ENCODE measurements at regions not wholly inside any gene's neighbourhood (a gene's known extent, or its start where the extent isn't known, plus 50 kb on each side); places are given as distances from the start of the nearest gene placed in this dataset.
"Not testable (repeated sequence)": the region's sequence is repeated elsewhere in the genome, so short reads cannot be mapped to it uniquely, and the experiment has no call there.

DNA sequence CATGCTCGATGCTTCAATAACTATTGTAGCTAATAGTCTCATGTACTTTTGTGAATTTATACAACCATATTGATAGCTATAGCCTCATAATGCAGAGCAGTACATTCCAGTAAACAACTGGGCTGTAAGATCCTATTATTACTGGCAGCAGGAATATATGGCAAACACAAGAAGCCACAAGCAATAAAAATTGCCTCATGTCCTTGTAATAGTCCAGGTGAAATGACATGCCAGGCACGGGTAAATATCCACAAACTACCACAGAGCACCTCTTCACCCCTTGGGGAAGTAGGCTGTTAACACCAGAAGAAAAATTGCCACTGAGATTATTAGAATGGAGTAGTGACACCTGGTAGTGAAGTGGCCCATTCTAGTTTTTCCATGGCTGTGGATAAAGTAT is 158.3 kb downstream of the MTX2 start:
- no peak for DNase-seq

GRCh38 chr2:176428944-176429469 is 159.8 kb downstream of the MTX2 start:
- not testable (repeated sequence) for DNase-seq

GRCh38 chr2:176432434-176432833 is 163.2 kb downstream of the MTX2 start:
- no peak for DNase-seq

- DNase-seq: no peak
These were observed 166.5 kb downstream of the MTX2 start for GRCh38 chr2:176435729-176436128.

DNA sequence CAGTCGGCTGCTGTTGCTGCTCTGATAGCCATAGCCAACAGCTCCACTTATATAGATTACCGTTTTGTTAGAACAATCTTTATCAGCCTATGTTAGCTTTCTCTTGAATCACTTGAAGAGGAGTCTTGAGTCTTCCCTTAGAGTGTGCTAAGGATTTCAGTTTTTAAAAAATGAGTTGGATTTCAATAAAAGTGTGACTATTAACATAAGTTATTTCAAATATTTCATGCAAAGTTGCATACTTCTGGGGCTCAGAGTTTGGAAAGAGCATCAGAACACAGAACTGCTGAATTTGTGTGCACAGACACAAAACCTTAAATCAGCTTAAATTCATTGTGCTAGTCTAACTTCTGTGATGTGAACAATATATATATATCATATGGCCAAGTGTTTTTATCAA is 174.7 kb downstream of the MTX2 start:
- no peak for DNase-seq

DNA sequence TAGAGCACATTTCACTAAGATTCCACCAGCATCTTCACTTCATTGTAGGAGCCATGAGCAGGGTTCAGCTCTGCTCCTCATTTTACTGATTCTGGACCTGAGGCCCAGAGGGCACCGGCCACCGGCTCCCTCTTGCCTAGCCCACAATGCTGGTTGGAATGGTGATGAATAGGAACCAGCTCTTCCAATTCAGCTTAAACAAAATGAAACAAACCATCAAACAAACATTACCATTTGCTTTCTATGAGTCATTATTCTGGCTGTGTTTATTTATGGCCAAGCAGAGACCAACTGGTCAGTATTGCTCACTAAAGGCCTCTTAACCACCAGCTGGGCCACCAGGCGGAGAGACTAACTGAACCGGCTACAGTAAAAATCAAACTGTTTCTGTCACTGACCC is 176.7 kb downstream of the MTX2 start:
- DNase-seq: no peak

DNA sequence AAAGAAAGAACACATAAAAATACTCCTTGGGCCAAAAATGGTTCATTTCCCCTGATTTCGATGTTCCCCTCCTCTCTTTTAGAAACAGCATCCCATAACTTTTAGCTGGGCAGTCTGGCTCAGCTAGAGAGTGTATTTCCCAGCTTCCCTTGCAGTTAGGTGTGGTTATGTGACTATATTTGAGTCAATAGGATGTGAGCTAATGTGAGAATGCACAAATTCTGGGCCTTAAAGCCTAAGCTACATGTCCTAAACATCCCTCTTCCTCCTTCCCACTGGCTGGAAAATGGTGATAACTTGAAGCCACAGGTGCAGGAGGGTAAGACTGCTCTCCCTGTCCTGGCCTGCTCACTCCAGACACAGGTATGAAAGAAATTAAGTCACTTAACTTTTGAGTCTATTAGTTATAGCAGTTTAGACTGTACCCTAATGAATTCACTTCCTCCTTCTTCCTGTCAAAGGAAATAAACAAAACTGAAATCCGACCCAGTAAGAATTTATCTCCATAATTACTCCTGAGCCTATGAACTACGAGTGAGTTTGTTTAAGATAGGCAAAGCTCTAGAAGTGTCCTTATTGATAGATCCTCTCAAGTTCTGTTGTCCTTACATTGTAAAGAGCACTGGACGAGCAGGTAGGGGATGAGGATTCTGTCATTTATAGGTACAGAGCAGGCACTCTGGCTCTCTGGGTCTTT is 177.6 kb downstream of the MTX2 start:
- no peak for DNase-seq

- DNase-seq: no peak
These were observed 178.4 kb downstream of the MTX2 start for GRCh38 chr2:176447616-176448015.

- DNase-seq: no peak
These were observed 180.6 kb downstream of the MTX2 start for GRCh38 chr2:176449852-176450251.

GRCh38 chr2:176453784-176454183 is 184.5 kb downstream of the MTX2 start:
- DNase-seq: no peak

- DNase-seq: peak; percentile 88 to 89
These were observed 185.9 kb downstream of the MTX2 start for GRCh38 chr2:176454893-176455815.

DNA sequence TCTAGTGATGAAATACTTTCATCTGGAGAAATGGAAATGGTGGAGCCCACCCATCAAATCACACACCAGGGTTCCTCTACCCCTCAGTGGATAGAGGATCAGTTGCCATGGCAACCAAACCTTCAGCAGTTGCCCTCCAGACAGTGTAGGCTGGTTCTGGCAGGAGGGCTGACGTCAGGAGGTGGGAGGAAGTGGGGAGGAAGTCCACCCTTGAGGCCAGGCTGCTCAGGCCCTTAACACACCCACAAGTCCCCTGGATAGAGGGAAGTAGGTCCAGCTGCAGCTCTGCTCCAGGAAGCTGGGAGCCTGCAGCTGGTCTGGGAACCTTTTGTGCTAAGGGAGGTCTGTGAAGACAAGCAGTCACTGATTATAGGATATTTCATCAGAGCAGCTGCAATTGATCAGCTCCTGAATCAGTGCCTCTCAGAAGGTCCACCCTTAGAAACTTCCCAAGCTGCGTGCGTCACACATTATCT is 186.6 kb downstream of the MTX2 start:
- DNase-seq: no peak

- no peak for DNase-seq
These were observed 188.2 kb downstream of the MTX2 start for GRCh38 chr2:176457481-176457880.

- DNase-seq: no peak
These were observed 192.0 kb downstream of the MTX2 start for GRCh38 chr2:176461098-176461808.

DNA sequence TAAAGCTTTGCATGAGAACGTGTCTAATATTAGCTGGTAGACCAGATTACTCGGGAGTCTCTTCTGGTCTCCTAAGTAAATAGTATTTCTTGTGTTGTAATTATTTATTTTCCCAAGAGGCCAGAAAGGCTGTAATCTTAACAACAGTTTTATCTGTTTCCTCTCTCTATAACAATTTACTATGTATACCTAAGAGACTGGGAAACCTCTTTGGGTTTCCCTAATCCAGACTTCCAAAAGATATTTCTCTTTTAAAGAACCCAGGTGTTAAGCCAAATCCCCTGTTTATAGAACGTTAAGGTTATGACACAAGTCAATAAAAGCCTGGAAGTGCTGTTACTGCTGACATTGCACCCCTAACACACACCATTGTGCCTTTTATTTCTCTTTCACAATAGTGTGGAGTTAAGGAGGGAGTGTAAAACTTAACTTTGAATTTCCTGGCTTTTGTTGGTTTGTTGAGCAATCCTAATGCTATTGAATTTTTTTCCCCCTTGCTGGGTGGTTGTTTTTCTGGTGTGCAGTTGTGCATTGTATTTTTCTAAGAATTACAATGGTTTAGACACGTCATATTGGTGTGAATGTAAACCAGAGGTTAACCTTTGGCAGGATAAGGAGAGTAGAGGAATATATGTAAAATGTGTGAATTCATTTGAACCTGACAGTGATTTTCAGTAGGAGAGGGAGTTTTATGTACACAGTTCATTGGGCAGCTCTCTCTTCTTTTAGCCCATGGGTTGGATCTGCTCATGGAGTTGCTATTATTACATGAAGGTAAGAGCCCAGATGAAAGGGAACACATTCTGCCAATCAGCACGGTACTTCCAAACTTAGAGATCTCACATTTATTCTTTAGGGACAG is 192.8 kb downstream of the MTX2 start:
- no peak for DNase-seq

DNA sequence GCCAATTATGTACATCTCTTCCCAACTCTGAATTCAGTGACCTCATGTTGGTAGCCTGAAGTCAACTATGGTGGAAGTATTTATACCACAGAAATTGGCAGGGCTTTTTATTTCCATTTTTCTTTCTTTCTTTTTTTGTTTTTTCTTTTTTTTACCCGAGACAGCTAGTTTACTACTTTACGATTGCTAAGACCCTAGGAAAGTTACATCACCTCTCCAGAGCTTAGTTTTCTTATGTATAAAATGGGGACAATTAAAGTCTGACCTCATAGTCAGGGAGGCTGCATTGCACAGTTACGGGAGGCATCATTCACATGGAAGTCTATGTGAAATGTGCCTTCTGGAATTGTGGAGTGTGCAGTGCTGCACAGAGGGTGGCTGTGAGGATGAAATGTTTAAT is 194.3 kb downstream of the MTX2 start:
- no peak for DNase-seq

DNA sequence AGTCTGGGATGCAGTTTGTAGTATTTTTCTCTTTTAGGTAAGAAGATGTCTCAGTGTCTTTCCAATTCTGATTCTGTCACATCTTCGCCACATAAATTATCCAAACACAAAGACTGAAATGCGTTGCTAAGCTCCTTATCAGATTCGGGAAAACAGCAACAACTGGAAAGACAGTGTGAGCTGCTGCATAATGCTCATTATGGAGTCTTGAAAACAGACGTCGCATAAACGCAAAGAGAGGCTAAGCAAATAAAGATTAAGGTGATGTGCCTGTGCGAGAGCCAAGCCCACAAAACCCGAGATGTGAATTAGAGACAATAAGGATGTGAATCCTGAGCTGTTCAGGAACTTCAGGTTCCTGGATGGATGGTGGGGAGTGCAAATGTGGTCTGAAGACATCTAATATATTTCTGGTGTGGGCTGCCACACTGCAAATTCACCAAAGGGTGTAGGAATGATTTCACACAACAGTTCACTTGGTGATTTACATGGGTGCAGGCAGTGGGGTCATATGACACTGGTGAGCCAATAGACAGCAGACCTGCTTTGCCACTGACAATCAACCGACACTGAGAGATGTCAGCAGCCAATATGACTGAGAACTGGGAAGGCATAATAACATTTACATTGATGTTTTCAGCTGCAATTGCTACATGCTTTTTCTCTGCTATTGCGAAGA is 195.8 kb downstream of the MTX2 start:
- no peak for DNase-seq

DNA sequence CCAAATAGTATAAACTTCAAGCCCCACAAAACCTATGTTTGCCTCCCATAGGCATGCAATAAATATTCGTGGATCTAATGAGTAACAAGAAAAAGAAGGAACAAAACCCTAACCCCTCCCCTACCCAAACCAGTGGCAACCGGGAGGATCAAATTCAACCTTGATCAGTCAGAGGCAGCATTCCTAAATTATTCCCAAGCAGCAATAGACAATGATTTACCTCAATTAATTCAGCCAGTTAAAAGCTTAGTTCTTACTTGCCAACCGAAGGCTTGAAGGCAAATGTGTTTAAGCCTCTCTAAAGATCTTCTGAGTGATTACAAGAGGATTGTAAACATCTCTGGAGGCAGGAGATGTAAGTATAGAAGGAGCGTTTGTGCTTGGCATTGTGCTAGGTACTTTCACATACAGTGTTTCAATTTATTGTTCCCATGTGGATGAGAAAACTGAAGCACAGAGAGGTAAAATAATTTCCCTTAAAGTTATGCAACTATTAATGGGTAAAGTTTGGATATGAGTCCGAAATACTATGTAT is 197.7 kb downstream of the MTX2 start:
- DNase-seq: no peak

DNA sequence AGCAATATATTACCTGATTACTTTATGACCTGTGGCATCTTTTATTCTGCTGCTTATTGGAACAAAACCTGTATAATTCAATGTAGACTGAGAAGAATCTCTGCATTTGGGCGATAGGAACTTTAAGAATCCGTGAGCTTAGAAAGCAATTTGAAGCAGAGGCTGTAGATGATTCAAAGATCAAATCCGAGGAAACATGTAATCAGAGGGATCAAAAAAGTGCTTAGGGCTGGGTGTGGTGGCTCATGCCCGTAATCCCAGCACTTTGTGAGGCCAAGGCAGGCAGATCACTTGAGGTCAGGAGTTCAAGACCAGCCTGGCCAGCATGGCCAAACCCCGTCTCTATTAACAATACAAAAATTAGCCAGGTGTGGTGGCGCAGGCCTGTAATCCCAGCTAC is 198.4 kb downstream of the MTX2 start:
- DNase-seq: no peak

DNA sequence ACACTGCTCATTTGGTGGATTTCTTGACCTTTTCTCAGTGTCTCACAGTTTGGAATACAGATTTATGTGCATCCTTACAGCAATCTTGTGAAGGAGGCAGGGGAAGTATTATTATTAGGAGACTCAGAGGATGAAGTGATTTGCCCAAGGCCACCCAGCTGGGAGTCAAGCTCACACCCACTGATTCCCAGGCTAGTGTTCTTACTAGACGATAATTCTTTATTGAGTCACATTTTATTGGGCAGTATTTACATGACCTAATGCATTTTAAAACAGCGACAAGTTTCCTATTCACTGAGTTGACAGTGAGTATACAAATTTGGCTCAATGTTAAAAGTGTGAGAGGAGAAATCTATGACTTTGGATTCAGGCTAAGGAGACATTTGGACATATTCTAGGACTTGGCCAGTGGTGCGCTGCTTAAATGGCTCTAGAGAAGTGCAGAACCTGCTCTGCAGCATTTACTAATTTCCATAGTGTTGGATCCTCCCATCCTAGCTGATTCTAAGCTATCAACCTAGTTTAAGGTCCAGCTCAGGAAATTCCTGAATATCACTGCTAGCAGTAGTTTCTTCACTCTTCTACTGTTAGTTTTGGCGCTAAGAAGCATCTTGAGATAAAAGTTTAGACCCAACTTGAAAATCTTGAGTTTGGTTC is 199.3 kb downstream of the MTX2 start:
- DNase-seq: no peak

GRCh38 chr2:176470713-176471112 is 201.5 kb downstream of the MTX2 start:
- no peak for DNase-seq
